GM12878 (cell line): ENCODE measurements at regions not wholly inside any gene's neighbourhood (a gene's known extent, or its start where the extent isn't known, plus 50 kb on each side); places are given as distances from the start of the nearest gene placed in this dataset.

Experiments used
- CTCF ChIP-seq, 3 experiments: IDR thresholded peaks in 2 of 3; conservative IDR thresholded peaks in 1 of 3; 2 replicates each; pipeline ENCODE4 v1.5.1; 2011; ENCODE audit warnings: low read depth in 3 of 3, low read length in 3 of 3, mild to moderate bottlenecking in 3 of 3, control low read depth in 2 of 3, moderate library complexity in 2 of 3, inconsistent platforms in 1 of 3, mixed read lengths in 1 of 3; ENCODE audit not compliant: control insufficient read depth in 2 of 3, insufficient read depth in 1 of 3; ENCODE audit errors: extremely low read depth in 1 of 3
- ELK1 ChIP-seq: IDR thresholded peaks from 2 replicates; pipeline ENCODE4 v1.6.1; 2012; ENCODE audit warnings: low read depth, low read length, improper control_type of control experiment
- HDGF ChIP-seq: fragments of 450-650 bp; IDR thresholded peaks from 2 replicates; pipeline ENCODE4 v1.6.1; 2016; ENCODE audit warnings: antibody characterized with exemption
- RBBP5 ChIP-seq: fragments of 200-600 bp; sonication (generic); conservative IDR thresholded peaks from 2 replicates; pipeline ENCODE4 v1.6.1; 2016
- TF ChIP-seq, protein P1 (sequence below): IDR thresholded peaks from 2 replicates; pipeline ENCODE4 v1.6.1; 2011; ENCODE audit warnings: low read depth, low read length, improper control_type of control experiment, borderline replicate concordance
- TF ChIP-seq, protein P2 (sequence below): IDR thresholded peaks from 2 replicates; pipeline ENCODE4 v1.6.1; 2012; ENCODE audit warnings: low read length, inconsistent platforms

GRCh38 chr20:21820045-21820444, 114.6 kb downstream of the PAX1 start:
- TF ChIP-seq RBBP5 = no peak
- TF ChIP-seq, protein P1, sequence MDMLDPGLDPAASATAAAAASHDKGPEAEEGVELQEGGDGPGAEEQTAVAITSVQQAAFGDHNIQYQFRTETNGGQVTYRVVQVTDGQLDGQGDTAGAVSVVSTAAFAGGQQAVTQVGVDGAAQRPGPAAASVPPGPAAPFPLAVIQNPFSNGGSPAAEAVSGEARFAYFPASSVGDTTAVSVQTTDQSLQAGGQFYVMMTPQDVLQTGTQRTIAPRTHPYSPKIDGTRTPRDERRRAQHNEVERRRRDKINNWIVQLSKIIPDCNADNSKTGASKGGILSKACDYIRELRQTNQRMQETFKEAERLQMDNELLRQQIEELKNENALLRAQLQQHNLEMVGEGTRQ = no peak
- TF ChIP-seq ELK1 = no peak
- TF ChIP-seq, protein P2, sequence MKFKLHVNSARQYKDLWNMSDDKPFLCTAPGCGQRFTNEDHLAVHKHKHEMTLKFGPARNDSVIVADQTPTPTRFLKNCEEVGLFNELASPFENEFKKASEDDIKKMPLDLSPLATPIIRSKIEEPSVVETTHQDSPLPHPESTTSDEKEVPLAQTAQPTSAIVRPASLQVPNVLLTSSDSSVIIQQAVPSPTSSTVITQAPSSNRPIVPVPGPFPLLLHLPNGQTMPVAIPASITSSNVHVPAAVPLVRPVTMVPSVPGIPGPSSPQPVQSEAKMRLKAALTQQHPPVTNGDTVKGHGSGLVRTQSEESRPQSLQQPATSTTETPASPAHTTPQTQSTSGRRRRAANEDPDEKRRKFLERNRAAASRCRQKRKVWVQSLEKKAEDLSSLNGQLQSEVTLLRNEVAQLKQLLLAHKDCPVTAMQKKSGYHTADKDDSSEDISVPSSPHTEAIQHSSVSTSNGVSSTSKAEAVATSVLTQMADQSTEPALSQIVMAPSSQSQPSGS = no peak
- no peak for TF ChIP-seq HDGF
- no peak for TF ChIP-seq CTCF (IDR thresholded peaks at IDR 0.05 in 2 of 3, conservative IDR thresholded peaks at IDR 0.05 in 1 of 3; ENCODE audit: control insufficient read depth in 2 of 3, extremely low read depth in 1 of 3, insufficient read depth in 1 of 3, low read depth in 3 of 3, low read length in 3 of 3)
